NCI-H187 (cell line): ENCODE measurements at regions not wholly inside any gene's neighbourhood (a gene's known extent, or its start where the extent isn't known, plus 50 kb on each side); places are given as distances from the start of the nearest gene placed in this dataset.

Source experiments
- DNase-seq, 2 experiments: peaks; one replicate each; lab custom pipeline; 2025; lab: John Stamatoyannopoulos, UW

DNA sequence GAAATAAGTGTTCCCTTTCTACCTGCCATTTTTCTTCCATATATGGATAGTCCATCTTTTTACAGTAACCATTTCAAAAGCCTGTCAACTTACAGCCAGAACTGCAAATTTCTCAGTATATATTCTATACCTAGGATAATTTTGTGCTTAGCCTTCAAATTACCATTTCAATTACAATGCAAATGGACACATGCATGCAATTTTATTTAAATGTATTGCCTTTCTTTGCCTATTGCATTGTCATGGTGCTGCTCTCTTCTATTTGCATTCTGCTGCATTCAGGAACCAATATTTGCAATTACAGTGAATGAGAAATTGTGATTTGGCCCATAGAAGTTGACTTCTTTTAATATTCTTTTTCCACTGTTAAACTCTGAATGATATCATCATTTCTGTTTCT is 1753.4 kb upstream of the TENM3 start:
- no peak for DNase-seq

DNA sequence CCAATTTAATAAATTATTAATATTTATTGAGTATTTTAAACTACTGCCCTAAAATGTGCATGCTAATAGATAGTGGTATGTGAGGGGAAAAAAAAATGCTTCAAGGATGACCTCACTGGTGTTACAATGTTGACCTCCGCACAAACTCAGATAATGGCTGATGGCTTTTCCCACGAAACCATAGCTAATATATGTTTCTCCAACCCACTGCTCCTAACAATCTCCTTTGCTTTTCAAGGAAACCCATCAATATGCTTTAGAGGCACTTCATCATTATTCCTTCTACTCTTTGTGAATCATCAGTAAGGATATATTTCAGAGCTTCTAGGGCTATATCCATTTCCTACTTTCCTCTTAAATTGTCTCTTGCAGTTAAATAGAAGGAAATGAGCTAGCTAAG is 1752.0 kb upstream of the TENM3 start:
- no peak for DNase-seq

DNA sequence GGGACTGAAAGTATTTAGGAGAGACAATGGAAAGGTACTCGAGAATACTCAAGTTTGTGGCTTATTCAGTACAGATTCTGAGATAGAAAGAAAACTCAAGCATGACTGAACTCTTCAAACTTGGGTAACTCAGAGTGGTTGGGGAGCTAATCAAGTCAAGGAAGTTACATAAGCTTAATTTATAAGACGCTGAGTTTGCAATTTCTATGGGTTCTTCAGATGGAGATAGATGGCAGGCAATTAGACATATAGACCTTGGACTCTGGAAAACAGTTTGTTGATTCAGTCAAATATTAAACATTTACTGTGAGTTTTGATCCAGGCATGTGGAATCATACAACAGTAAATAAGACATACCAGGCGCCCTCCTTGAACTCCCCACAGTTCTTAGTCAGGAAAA is 1749.9 kb upstream of the TENM3 start:
- no peak for DNase-seq

DNA sequence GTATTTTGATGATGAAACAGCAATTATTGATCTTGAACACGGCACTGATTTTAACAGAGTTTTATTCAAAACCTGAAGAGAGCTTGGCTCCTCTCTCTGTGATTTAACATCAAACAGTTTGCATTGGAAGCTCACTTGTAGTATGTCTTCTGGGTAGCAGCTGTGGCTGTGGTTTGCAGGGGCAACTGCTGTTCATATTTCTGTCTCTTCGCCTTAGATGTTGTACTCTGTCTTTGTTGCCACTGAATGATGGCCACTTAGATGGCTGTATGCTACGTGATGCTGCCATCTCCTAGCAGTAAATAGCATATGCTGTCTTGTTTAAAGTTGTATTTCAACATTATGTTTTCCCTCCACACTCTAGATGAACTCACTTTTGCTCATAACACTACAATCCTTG is 1743.0 kb upstream of the TENM3 start:
- DNase-seq, result no peak

DNA sequence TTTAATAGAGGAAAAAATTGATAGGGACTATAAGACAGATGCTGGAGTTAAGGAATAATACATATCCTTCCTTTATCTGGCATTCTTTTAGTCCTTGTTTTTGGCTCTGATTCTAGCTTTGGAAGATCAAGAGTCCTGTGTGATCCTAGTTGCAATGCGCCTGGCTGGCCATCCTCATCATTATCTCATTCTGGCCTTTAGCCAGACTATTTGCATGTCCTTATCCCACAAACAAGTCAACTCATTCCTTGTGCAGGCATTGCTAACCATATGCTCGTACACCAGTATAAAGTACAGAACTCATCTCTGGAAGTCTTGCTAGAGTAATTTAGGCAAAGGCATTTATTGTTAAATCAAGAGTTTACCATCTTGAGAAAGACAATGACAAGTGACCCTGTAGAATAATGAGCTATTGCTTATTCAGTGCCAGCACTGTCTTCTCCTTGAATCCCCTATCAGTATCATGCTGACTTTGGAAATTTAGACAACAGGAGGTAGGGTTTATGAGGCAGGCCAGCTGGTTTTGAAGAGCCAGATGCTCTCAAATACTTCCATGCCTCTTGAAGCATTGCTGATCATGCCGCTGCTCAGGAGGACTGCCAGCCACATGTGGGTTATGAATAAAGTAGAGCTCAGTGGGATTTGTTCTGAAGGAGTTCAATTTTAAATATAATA is 1730.3 kb upstream of the TENM3 start:
- DNase-seq, result peak in 1 of 2 experiments; percentile 2

DNA sequence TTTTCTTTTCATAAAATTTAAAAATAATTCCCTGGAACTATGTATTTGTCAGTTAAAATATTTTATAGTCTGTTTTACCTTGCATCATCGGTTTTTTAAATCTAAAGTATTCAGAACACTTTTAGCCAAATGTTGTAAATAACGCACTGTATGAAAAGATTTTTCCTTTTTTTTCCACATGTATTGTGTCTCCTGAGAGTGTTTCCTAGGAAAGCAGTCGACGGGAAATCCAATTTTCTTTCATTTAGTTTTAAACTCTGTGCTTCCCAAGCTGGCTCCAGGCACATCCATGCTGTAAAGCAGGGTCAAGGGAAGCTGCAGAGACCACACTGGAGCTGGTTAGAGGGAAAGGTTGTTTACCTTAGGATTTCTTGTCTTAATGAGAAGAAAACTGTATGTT is 1724.3 kb upstream of the TENM3 start:
- DNase-seq, result no peak

DNA sequence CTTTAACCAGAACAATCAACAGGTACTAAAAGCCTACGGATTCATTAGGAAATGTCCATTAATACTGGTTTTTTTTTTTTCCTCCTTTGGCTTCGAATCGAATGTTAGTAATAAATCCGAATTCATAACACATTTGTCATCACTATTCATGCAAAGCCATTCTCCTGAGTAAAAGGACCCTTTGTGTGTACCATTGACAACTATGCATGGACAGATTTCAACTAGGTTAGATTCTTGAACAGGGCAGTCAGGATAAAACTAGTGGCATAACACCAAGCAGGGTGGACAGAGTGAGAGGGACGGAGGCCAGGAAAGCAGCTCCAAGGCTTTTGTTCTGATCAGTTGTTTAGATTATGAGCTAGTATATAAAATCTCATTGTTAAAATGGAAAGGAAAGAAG is 1722.0 kb upstream of the TENM3 start:
- no peak for DNase-seq

DNA sequence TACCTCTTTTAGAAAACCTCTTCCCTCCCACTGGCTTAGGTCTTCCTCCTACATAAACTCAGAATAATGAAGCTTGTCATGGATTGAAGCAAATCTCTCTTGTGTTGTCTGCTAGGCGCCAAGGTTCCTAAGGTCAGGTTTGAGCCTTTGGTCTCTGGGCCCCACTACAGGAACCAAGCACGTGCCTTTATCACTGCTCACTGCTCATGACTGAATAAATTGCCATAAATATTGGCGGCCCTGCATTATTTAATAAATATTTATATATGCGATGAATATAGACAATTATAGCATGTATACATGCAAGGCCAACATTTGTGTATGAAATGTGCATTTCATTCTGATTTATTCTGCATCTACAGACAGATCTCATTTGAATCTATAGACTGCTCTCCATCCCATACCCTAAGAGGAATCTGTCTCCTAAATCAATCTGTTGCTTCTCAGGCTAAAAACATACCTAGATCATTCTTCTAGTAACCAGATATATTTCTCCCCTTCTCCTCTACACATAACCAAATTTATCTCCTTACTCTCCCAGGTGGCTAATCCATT is 1717.6 kb upstream of the TENM3 start:
- DNase-seq, result no peak

DNA sequence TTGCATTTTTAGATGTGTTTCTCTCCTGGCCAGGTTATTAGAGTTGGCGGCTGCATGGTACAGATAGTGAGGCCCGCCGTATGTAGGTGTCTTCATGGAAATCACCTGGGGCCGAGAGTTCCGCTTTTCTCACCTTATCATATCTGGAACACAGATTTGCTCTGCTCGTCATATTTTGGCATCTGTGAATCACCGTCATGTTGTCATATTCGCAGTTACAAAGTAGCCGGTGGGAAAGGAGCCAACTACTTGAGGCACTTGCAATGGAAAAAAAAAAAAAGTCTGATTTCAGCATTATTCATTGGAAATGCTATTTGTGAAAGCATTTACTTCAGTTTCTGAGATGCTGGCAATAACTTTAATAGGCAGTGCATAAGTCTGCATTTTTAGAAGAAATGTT is 1715.2 kb upstream of the TENM3 start:
- no peak for DNase-seq

DNA sequence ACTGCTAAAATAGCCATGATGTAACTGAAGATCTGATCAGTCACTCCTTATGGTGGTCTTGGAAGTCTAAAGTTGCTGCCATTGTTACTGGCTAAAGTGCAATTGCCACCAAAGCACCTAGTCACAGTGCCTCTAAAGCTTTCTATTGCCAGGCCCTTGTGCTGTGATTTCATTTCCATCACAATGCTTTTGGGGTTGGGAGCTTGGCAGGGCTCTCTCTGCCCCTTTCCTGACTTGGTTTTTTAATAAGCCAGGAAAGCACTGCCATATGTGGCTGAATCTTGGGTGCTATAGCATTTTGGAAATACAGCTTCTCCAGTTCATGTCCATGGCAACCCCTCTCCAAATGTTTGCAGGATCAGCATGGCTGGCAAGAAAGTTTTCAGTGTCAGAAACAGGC is 1712.4 kb upstream of the TENM3 start:
- DNase-seq, result no peak

DNA sequence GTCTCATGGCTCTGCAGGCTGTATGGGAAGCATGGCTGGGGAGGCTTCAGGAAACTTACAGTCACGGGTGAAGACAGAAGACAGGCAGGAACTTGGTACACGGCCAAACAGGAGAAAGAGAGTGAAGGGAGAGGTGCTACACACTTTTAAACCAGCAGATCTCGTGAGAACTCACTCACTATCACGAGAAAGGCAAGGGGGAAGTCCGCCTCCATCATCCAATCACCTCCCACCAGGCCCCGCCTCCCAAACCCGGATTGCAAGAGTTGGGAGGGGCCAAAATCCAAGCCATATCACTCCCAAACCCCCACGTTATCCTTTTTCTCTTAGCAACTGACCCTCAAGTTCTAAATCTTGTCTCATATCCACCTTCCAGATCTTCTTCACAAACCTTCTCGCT is 1710.5 kb upstream of the TENM3 start:
- no peak for DNase-seq

DNA sequence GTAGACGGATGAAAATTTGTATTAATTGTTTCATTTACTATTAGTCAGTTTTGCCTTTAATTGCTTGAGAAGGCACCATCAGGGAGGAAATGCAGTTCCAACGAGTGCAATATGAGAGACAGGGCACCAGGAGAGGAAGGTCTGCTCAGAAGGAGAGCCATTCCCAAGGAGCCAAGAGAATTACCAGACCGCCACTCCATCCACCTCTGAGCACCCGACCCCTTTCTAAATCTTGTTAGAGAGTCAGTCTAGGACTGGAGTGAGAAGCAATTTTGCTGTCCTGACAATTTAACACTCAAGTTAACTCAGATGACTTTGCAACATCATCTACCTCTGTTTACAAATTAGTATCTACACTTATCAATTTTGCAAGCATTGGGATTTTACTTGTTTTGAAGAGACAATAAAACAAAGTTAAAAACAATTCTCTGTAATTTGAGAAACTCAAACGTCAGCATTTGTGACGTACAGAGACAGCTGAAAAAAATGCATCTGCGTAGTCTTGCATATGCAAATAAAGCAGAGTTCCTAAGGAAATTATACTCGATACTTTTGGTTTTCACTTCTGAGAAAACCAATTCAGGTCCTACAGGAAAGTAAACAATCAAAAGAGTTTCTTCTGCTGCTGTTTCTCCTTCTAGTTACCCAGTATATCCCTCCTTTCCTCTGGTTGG is 1704.7 kb upstream of the TENM3 start:
- no peak for DNase-seq

DNA sequence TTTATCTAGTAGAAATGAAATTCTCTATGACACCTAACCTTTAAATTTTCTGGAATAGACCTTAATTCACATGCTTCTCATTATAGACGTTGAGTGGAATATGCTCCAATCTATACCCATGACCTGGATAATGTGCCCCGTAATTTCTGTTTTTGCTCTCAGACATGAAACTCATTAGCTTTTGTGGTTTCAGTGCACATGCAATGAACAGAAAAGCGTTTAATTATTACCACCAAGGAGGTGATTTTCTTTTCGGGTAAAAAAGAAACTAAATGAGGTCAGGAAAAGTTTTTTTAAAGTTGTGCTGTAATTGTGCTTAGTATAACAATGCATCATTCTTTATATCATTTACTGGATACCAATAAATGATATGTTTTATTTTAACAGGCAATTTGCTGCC is 1703.9 kb upstream of the TENM3 start:
- DNase-seq, result no peak

DNA sequence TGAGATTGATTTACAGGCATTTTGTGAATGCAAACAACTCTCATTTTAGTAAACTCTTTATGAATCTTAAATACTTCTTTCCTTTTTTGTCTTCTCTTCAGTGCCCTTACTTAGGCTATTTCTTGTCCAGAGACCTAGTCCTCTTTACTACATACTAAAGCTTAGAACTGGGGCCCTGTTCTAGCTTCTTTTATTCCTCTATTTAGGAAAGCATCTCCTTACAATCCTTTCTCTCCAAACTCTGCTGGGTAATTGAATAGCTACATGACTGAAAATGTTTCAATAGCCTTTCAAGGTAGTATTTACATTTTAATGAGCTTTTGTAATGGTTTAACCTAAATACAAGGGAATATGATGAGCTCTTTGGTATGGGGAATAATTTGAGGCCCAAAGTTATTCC is 1701.5 kb upstream of the TENM3 start:
- no peak for DNase-seq

DNA sequence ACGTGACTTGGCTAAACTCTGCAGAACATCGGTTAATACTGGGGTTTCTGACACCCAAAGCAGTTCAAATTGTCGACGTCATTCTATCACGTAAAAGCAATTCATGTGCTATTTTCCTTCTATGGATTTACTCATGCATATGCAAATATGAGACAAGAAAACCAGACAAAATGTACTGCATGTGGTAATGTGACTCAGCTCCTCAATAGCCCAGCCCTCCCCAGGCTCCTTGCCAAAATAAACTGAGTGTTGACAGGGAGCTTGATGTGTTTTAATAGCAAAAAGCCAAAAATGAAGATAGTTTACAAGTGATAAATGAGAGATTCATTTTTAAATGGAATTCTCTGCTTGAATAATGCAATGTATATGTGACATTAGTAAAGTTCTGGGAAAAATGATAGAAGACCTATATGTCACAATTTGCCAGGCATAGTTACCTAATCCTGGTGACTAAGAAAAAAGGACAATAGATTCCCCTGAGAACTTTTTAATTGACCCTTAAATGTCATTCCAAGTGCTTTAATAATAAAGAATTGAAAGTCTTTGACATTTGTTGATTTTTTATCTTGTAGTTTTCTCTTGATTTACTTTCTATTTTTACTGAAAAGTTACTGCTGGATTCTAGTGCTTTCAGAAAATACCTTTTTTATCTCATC is 1700.6 kb upstream of the TENM3 start:
- no peak for DNase-seq

DNA sequence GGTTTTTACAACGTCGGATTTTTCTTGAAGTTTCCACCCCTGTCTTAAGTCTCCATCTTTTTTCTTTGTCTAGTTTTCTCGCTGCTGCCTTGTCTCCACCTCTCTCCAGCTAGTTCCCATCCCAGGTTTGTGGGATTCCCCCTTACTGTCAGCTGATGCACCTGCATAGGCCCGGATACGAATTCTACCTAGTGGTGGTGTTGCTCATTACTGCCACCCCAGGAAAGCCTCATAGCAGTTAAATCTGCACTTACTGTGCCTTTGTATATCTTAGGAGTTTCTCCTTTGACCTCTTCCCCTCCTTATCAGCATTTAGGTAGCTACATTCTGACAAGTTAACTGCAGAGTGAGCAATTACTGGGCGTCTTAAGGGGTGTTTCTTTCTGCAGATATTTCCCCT is 1693.1 kb upstream of the TENM3 start:
- no peak for DNase-seq

DNA sequence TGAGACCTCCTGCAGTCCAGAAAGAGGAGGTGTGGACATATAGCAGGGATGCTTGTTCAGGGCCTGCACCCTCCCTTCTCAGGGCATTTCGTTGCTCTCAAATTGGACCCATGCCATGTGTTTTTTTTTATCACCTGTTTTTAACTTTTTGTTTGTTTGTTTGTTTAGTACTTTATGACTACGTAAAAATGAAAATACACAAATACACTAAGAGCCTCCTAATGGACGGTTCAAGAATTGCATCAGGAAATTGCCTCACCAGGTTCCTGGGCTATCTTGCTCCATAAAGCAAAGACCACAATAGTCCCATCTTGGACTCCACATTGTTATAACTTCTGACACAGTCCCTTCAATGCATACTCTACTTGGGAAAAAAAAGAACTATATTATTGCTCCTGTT is 1685.9 kb upstream of the TENM3 start:
- no peak for DNase-seq

DNA sequence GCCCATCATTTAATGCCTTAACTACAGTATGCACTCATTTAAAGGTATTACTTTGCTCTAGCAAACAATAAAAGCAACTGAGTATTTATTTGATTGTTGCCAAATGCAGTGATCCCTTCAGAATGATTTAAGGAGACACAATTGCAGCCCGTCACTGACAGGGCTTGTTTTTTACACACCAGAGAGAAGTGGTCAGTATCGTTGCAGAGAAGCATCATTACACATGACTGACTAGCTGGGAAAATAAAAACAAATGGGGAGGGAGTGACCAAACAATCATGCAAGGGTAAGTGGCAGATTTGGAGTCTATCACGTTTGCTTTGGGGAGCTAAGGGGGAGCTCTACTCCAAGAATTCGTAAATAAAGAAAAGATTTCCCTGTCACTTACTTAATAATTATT is 1685.3 kb upstream of the TENM3 start:
- DNase-seq, result no peak

DNA sequence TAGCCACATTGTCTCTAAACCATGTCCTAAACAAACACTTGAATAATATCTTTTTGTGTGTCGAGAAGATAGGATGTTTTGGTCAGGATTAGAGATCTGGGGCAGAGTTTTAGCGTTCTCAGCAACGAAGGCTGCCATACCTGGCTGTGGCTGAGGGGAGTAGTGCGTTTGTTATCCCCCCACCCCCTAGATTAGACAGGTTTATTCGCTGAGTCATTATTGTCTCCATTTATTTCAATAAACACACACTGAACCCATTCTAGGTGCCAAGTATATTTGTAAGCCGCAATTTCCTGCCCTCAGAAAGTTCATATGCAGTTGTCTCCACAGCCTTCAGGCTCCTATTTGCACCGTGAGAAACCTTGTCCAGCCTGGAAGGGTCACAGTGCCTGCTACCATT is 1684.8 kb upstream of the TENM3 start:
- DNase-seq, result no peak

DNA sequence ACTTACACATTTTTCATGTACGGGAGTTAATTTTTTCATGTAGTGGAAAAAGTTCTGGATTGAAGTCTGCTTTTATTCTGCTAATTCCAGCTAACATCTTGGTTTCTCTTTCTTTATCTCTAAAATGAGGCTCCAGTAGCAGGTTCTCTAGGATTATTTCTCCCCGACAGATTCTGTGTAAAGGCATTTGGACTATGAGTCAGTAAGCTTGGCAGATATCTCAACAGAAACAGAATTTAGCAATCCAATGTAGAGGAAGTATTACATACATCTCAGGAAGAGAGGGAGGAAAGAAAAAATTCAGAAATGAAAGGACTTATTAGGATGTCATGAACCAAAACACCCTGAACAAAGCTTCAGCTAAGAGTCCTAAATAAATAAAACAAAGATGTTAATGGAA is 1682.3 kb upstream of the TENM3 start:
- no peak for DNase-seq

DNA sequence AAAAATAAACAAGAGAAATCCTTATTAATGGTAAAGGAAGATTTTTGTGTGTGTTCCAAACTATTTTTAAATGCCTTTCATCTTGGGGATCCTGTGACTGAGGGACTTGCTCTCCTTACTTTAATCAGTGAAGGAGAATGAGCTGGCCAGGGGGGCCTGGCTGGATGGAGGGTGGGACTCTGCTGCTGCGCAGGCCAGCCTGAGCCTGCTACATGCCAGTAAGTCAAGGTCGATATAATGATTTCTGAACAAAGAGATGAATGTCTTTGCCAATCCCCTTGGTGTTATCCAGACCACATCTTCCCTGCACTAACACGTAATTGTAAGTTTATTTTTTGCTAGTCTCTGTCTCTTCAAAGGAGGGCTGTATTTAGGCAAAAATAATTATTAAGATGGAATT is 1679.2 kb upstream of the TENM3 start:
- DNase-seq, result no peak

DNA sequence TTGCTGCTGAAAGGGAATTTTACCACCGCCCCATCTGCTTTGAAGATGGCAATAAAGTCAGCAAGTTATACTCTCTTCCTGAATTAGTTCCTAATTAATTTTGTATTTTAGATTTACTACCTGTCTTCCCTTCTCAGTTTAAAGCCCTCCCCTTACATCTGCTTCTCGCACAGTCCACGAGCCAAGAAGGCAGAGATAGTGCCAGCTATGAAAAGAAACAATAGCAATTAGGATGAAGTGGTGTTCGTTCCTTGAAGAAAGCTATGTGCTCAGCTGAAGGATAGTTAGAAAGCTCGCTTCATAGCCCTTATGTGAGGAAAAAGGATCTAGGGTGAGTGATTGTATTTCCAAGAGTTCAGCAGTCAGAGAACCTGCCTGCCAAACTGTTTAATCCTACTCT is 1678.8 kb upstream of the TENM3 start:
- DNase-seq, result no peak

DNA sequence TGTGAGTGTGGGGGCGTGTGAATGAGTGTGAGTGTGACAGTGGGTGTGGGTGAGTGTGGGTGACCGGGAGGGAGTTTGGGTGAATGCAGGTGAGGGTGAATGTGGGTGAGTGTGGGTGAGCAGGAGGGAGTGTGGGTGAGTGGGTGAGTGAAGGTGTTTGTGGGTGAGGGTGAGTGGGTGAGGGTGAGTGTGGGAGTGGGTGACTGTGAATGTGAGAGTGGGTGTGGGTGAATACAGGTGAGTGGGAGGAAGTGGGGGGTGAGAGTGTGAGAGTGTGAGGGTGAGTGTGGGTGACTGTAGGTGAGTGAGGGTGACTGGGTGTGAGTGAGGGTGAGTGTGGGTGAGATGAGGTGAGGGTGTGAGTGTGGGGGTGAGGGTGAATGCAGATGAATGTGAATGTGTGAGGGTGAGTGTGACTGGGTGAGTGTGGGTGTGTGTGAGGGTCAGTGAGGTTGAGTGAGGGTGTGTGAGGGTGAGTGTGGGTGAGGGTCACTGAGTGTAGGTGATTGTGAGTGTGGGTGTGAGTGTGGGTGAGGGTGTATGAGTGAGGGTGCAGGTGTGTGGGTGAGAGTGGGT is 1677.3 kb upstream of the TENM3 start:
- DNase-seq, result no peak
